ENCODE measurements at regions not wholly inside any gene's neighbourhood (a gene's known extent, or its start where the extent isn't known, plus 50 kb on each side); places are given as distances from the start of the nearest gene placed in this dataset.

DNA sequence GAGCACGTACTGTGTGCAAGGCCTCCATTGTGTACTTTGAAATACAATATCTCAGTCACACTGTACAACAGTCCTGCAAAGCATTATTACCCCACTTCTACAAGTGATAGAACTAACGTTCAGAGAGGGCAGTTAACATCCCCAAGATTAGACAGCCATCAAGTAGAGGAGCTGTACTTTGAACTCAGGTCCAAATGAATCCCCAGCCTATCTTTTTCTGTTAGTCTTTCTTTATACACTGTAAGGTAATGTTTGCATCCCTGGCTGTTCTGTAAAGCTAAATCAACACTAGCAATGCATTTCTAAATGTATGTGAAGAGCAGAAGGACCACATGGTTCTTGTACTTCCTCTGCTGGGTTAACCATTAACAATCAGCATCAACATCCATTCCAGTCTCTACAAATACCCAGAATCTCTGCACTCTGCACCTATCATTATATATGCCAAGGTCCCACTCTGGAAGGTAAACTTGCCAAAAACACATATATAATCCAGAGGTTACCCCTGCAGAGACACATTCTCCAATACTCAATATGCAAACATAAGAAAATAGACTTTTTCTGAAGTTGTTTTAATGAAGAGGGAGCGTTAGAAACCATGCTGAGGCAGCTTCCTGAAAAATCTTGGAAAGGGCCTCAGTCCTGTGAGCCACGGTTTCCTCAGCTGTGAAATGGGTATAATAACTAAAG is 182.3 kb downstream of the MZT1 start (continued):
- TF ChIP-seq, protein P1, sequence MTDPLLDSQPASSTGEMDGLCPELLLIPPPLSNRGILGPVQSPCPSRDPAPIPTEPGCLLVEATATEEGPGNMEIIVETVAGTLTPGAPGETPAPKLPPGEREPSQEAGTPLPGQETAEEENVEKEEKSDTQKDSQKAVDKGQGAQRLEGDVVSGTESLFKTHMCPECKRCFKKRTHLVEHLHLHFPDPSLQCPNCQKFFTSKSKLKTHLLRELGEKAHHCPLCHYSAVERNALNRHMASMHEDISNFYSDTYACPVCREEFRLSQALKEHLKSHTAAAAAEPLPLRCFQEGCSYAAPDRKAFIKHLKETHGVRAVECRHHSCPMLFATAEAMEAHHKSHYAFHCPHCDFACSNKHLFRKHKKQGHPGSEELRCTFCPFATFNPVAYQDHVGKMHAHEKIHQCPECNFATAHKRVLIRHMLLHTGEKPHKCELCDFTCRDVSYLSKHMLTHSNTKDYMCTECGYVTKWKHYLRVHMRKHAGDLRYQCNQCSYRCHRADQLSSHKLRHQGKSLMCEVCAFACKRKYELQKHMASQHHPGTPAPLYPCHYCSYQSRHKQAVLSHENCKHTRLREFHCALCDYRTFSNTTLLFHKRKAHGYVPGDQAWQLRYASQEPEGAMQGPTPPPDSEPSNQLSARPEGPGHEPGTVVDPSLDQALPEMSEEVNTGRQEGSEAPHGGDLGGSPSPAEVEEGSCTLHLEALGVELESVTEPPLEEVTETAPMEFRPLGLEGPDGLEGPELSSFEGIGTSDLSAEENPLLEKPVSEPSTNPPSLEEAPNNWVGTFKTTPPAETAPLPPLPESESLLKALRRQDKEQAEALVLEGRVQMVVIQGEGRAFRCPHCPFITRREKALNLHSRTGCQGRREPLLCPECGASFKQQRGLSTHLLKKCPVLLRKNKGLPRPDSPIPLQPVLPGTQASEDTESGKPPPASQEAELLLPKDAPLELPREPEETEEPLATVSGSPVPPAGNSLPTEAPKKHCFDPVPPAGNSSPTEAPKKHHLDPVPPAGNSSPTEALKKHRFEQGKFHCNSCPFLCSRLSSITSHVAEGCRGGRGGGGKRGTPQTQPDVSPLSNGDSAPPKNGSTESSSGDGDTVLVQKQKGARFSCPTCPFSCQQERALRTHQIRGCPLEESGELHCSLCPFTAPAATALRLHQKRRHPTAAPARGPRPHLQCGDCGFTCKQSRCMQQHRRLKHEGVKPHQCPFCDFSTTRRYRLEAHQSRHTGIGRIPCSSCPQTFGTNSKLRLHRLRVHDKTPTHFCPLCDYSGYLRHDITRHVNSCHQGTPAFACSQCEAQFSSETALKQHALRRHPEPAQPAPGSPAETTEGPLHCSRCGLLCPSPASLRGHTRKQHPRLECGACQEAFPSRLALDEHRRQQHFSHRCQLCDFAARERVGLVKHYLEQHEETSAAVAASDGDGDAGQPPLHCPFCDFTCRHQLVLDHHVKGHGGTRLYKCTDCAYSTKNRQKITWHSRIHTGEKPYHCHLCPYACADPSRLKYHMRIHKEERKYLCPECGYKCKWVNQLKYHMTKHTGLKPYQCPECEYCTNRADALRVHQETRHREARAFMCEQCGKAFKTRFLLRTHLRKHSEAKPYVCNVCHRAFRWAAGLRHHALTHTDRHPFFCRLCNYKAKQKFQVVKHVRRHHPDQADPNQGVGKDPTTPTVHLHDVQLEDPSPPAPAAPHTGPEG (CRISPR knock-in tag; IDR thresholded peaks at IDR 0.05): no peak
- TF ChIP-seq HNRNPLL (IDR thresholded peaks at IDR 0.05; ENCODE audit: low read depth, low read length, poor library complexity, severe bottlenecking) (no peak), GATAD2A (CRISPR knock-in tag; IDR thresholded peaks at IDR 0.05) (peak; percentile 88)

DNA sequence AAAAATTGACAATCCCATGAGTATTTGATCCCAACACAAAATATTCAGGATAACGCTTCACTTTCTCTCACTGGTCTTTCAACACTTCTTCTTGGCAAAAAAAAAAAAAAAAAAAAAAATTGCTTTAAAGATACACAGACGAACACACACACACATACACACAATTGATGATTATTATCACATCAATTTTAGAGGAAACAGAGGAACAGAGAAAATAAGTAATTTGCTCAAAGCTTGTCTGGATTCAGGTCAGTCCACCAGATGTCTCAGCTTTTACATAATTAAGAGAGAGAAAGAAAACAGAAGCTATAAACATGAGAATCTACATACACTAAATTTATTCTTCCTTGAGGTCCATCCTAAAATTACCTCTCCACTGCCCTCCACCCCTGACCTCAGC is 183.4 kb downstream of the MZT1 start:
- BruUV-seq (replicated peaks): no TSS peak
- Histone ChIP-seq H2AFZ (ENCODE audit: low read length) (no peak overlapping the region), H4K20me1 (ENCODE audit: insufficient read depth, low read length) (no peaks in the 10 kb centered on the region), H3K9ac (ENCODE audit: insufficient read depth, low read depth, low read length) (no peak overlapping the region), H3K4me2 (ENCODE audit: low read depth, low read length) (no peak overlapping the region), H3K4me3 (replicated peaks in 1 of 3; ENCODE audit: insufficient read depth in 1 of 3, low read depth in 2 of 3, low read length in 3 of 3) (no peak overlapping the region), H3K79me2 (ENCODE audit: insufficient read depth, low read length) (no peaks in the 10 kb centered on the region), H3K4me1 (ENCODE audit: insufficient read depth, low read length) (peaks cover 51% of the 10 kb centered on the region), H3K9me3 (ENCODE audit: low read length) (no peaks in the 10 kb centered on the region), H3K27me3 (ENCODE audit: control insufficient read depth in 1 of 2, insufficient read depth in 2 of 2, low read length in 2 of 2) (no peaks in the 10 kb centered on the region), H3K27ac (ENCODE audit: extremely low read length, insufficient read depth, low read length) (peak overlapping the region; percentile 61), H3K36me3 (replicated peaks in 1 of 2; ENCODE audit: control insufficient read depth in 1 of 2, insufficient read depth in 2 of 2, low read length in 2 of 2) (no peaks in the 10 kb centered on the region)
- intact Hi-C loops (cut with micrococcal nuclease; ENCODE audit: unreplicated experiment): loop anchor here (10.0 kb wide), 1 partner anchor 149 kb away; no protein-coding TSS in a partner anchor
- ChIA-PET CTCF (ENCODE audit: low intra/inter-chr PET ratio, low total read pairs) (no interaction called here), POLR2A (no interaction called here)
- WGBS (ENCODE audit: low lambda C conversion rate): 92% methylated on average over 2 of the region's 2 CpGs
- in situ Hi-C loops (cut with HindIII; ENCODE audit: extremely low pct_ligation_motif_present, low pct_unique_long_range_greater_than_20kb): no loop called here
- FAIRE-seq (no peak), DNase-seq (ENCODE audit: low spot score) (no peak), ATAC-seq (no peak)
- TF ChIP-seq NONO (IDR thresholded peaks at IDR 0.05) (no peak), NONO (CRISPR knock-in tag; conservative IDR thresholded peaks at IDR 0.05) (no peak), ATF7 (IDR thresholded peaks at IDR 0.05) (no peak), ATF7 (CRISPR knock-in tag; IDR thresholded peaks at IDR 0.05) (no peak), JUNB (CRISPR knock-in tag; IDR thresholded peaks at IDR 0.05; ENCODE audit: borderline replicate concordance) (no peak), E2F2 (CRISPR knock-in tag; IDR thresholded peaks at IDR 0.05; ENCODE audit: borderline replicate concordance) (no peak), ZUFSP (CRISPR knock-in tag; IDR thresholded peaks at IDR 0.05; ENCODE audit: borderline replicate concordance) (no peak)
- TF ChIP-seq, protein P2, sequence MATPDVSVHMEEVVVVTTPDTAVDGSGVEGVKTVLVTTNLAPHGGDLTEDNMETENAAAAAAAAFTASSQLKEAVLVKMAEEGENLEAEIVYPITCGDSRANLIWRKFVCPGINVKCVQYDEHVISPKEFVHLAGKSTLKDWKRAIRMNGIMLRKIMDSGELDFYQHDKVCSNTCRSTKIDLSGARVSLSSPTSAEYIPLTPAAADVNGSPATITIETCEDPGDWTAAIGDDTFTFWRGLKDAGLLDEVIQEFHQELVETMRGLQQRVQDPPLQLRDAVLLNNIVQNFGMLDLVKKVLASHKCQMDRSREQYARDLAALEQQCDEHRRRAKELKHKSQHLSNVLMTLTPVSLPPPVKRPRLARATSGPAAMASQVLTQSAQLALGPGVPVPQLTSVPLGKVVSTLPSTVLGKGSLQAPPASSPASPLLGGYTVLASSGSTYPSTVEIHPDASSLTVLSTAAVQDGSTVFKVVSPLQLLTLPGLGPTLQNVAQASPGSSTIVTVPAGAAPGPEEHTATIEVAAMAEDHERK (CRISPR knock-in tag; IDR thresholded peaks at IDR 0.05; ENCODE audit: low read depth): no peak
